MM.1S (cell line): ENCODE measurements at regions not wholly inside any gene's neighbourhood (a gene's known extent, or its start where the extent isn't known, plus 50 kb on each side); places are given as distances from the start of the nearest gene placed in this dataset.

Experiments
- DNase-seq: peaks from one replicate; pipeline ENCODE4 v3.0.0-alpha.2; 2015
- H2AFZ ChIP-seq: fragments of 300-600 bp; sonication (generic); 2 replicates; pipeline ENCODE4 v1.6.0; 2016; ENCODE audit warnings: antibody characterized with exemption, low read length
- H3F3A ChIP-seq: fragments of 300-600 bp; sonication (generic); 2 replicates; pipeline ENCODE4 v1.6.1; 2016; ENCODE audit warnings: mild to moderate bottlenecking, antibody characterized with exemption, low read length, moderate library complexity, mixed read lengths; ENCODE audit not compliant: insufficient read depth
- H3K27ac ChIP-seq: fragments of 300-600 bp; sonication (generic); 2 replicates; pipeline ENCODE4 v1.5.1; 2016; ENCODE audit warnings: mild to moderate bottlenecking, low read length
- H3K27me3 ChIP-seq: fragments of 300-600 bp; sonication (generic); replicated peaks from 2 replicates; pipeline ENCODE4 v1.6.0; 2016; ENCODE audit warnings: low read length; ENCODE audit not compliant: insufficient read depth
- H3K36me3 ChIP-seq: fragments of 300-600 bp; sonication (generic); replicated peaks from 2 replicates; pipeline ENCODE4 v1.6.1; 2016; ENCODE audit warnings: mild to moderate bottlenecking, low read length, mixed read lengths; ENCODE audit not compliant: insufficient read depth
- H3K4me1 ChIP-seq: fragments of 300-600 bp; sonication (generic); 2 replicates; pipeline ENCODE4 v1.6.1; 2016; ENCODE audit warnings: low read length, mixed read lengths
- H3K4me2 ChIP-seq: fragments of 300-600 bp; sonication (generic); 2 replicates; pipeline ENCODE4 v1.6.0; 2016; ENCODE audit warnings: low read depth, low read length
- H3K4me3 ChIP-seq: fragments of 300-600 bp; sonication (generic); 2 replicates; pipeline ENCODE4 v1.5.1; 2016; ENCODE audit warnings: low read length, mixed read lengths
- H3K79me2 ChIP-seq: fragments of 300-600 bp; sonication (generic); 2 replicates; pipeline ENCODE4 v1.6.1; 2016; ENCODE audit warnings: mixed run types, low read length, mixed read lengths
- H3K9ac ChIP-seq: fragments of 300-600 bp; sonication (generic); 2 replicates; pipeline ENCODE4 v1.6.1; 2016; ENCODE audit warnings: low read length, mixed read lengths
- H3K9me2 ChIP-seq: fragments of 300-600 bp; sonication (generic); replicated peaks from 2 replicates; pipeline ENCODE4 v1.6.1; 2016; ENCODE audit warnings: mild to moderate bottlenecking, low read length, mixed read lengths; ENCODE audit not compliant: insufficient read depth
- H3K9me3 ChIP-seq: fragments of 300-600 bp; sonication (generic); replicated peaks from 2 replicates; pipeline ENCODE4 v1.6.1; 2016; ENCODE audit warnings: mild to moderate bottlenecking, low read length, mixed read lengths; ENCODE audit not compliant: insufficient read depth
- H4K20me1 ChIP-seq: fragments of 300-600 bp; sonication (generic); 2 replicates; pipeline ENCODE4 v1.6.1; 2016; ENCODE audit warnings: mild to moderate bottlenecking, low read length, moderate library complexity, mixed read lengths; ENCODE audit not compliant: insufficient read depth
- EZH2 ChIP-seq: fragments of 300-600 bp; sonication (generic); optimal IDR thresholded peaks from 2 replicates; pipeline ENCODE3; 2017; ENCODE audit warnings: low read depth, mild to moderate bottlenecking, antibody characterized with exemption, low read length, mixed read lengths
- EZH2phosphoT487 ChIP-seq: fragments of 300-600 bp; sonication (generic); IDR thresholded peaks from 2 replicates; pipeline ENCODE4 v1.6.1; 2018; ENCODE audit warnings: antibody characterized with exemption, low read length
- TF ChIP-seq, protein P1 (sequence below): fragments of 300-600 bp; sonication (generic); IDR thresholded peaks from 2 replicates; pipeline ENCODE4 v1.5.1; 2016; ENCODE audit warnings: antibody characterized with exemption, low read length, mixed read lengths

GRCh38 chr5:105907016-105907415, 1763.7 kb downstream of the EFNA5 start:
- H3K9me2 ChIP-seq, result no peaks in the 10 kb centered on the region
- no peaks in the 10 kb centered on the region for H3F3A ChIP-seq
- no peak overlapping the region for H3K4me2 ChIP-seq
- H4K20me1 ChIP-seq, result no peaks in the 10 kb centered on the region
- no peak for DNase-seq
- TF ChIP-seq EZH2phosphoT487 (no peak), EZH2 (no peak)
- TF ChIP-seq, protein P1, sequence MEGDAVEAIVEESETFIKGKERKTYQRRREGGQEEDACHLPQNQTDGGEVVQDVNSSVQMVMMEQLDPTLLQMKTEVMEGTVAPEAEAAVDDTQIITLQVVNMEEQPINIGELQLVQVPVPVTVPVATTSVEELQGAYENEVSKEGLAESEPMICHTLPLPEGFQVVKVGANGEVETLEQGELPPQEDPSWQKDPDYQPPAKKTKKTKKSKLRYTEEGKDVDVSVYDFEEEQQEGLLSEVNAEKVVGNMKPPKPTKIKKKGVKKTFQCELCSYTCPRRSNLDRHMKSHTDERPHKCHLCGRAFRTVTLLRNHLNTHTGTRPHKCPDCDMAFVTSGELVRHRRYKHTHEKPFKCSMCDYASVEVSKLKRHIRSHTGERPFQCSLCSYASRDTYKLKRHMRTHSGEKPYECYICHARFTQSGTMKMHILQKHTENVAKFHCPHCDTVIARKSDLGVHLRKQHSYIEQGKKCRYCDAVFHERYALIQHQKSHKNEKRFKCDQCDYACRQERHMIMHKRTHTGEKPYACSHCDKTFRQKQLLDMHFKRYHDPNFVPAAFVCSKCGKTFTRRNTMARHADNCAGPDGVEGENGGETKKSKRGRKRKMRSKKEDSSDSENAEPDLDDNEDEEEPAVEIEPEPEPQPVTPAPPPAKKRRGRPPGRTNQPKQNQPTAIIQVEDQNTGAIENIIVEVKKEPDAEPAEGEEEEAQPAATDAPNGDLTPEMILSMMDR, result no peak
- no peak overlapping the region for H3K9ac ChIP-seq
- H2AFZ ChIP-seq, result no peak overlapping the region
- H3K36me3 ChIP-seq, result no peaks in the 10 kb centered on the region
- H3K9me3 ChIP-seq, result no peaks in the 10 kb centered on the region
- H3K4me1 ChIP-seq, result no peaks in the 10 kb centered on the region
- H3K79me2 ChIP-seq, result no peaks in the 10 kb centered on the region
- H3K4me3 ChIP-seq, result no peak overlapping the region
- H3K27ac ChIP-seq, result no peak overlapping the region
- no peaks in the 10 kb centered on the region for H3K27me3 ChIP-seq

- Histone ChIP-seq H3K27ac (no peak overlapping the region), H2AFZ (no peak overlapping the region), H3K9ac (no peak overlapping the region), H3K4me2 (no peak overlapping the region), H3K4me1 (no peaks in the 10 kb centered on the region), H3K36me3 (no peaks in the 10 kb centered on the region), H3K4me3 (no peak overlapping the region), H3F3A (no peaks in the 10 kb centered on the region), H3K9me2 (no peaks in the 10 kb centered on the region), H3K79me2 (no peaks in the 10 kb centered on the region), H3K27me3 (no peaks in the 10 kb centered on the region), H4K20me1 (no peaks in the 10 kb centered on the region), H3K9me3 (no peaks in the 10 kb centered on the region)
- TF ChIP-seq EZH2phosphoT487 (no peak), EZH2 (no peak)
- TF ChIP-seq, protein P1, result no peak
- no peak for DNase-seq
Measured at GRCh38 chr5:105905392-105905791, 1765.3 kb downstream of the EFNA5 start.

DNA sequence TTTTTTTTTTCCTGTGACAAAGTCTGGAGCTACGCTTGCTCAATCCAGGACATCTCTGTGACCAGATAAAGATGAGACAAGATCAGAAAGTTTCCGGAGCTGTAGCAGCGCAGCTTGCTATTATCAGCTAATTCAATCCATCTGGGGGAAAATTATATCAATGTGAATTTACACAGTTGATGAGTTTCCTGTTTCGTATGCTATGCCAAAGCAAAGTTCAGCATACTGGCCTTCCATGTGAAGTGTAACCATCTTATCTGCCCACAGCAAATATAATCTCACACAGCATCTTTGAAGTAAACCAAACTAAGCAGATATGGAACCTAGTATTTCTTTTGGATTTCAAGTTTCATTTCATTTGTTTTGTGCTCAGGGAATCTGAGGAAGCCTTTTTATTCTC, 1767.7 kb downstream of the EFNA5 start:
- Histone ChIP-seq H3K9me2 (no peaks in the 10 kb centered on the region), H3K27me3 (no peaks in the 10 kb centered on the region), H4K20me1 (no peaks in the 10 kb centered on the region), H3K4me3 (no peak overlapping the region), H3F3A (no peaks in the 10 kb centered on the region), H2AFZ (no peak overlapping the region), H3K79me2 (no peaks in the 10 kb centered on the region), H3K36me3 (no peaks in the 10 kb centered on the region), H3K9ac (no peak overlapping the region), H3K9me3 (no peaks in the 10 kb centered on the region), H3K27ac (no peak overlapping the region), H3K4me2 (no peak overlapping the region), H3K4me1 (no peaks in the 10 kb centered on the region)
- DNase-seq, result no peak
- TF ChIP-seq, protein P1, result no peak
- TF ChIP-seq EZH2phosphoT487 (no peak), EZH2 (no peak)
